H9 (cell line): ENCODE measurements at regions not wholly inside any gene's neighbourhood (a gene's known extent, or its start where the extent isn't known, plus 50 kb on each side); places are given as distances from the start of the nearest gene placed in this dataset.

Experiments used
- DNase-seq: peaks from one replicate; pipeline ENCODE4 v3.0.0-alpha.2; 2017
- H2AFZ ChIP-seq: one replicate; pipeline ENCODE4 v1.6.1; 2013; ENCODE audit warnings: mild to moderate bottlenecking, low read length, control low read depth, moderate library complexity
- H2AK5ac ChIP-seq: 2 replicates; pipeline ENCODE4 v1.6.1; 2013; ENCODE audit warnings: low read length, control low read depth, mixed read lengths; ENCODE audit not compliant: insufficient read length
- H2BK120ac ChIP-seq: one replicate; pipeline ENCODE4 v1.6.1; 2013; ENCODE audit warnings: low read depth, mild to moderate bottlenecking, low read length, control low read depth, inconsistent platforms; ENCODE audit not compliant: poor library complexity, severe bottlenecking
- H2BK12ac ChIP-seq: 2 replicates; pipeline ENCODE4 v1.6.1; 2013; ENCODE audit warnings: low read length, control low read depth, mixed read lengths, low read depth; ENCODE audit not compliant: insufficient read length
- H2BK15ac ChIP-seq: 2 replicates; pipeline ENCODE4 v1.6.1; 2013; ENCODE audit warnings: low read depth, low read length, control low read depth
- H2BK20ac ChIP-seq: one replicate; pipeline ENCODE4 v1.6.1; 2013; ENCODE audit warnings: low read depth, mild to moderate bottlenecking, low read length, control low read depth, inconsistent platforms; ENCODE audit not compliant: poor library complexity, severe bottlenecking
- H2BK5ac ChIP-seq: 2 replicates; pipeline ENCODE4 v1.6.1; 2013; ENCODE audit warnings: low read length, control low read depth, mixed read lengths; ENCODE audit not compliant: insufficient read length
- H3K14ac ChIP-seq: 2 replicates; pipeline ENCODE4 v1.6.1; 2013; ENCODE audit warnings: low read length, control low read depth; ENCODE audit not compliant: insufficient read depth
- H3K18ac ChIP-seq: 2 replicates; pipeline ENCODE4 v1.6.1; 2013; ENCODE audit warnings: low read depth, mild to moderate bottlenecking, mixed read lengths, low read length, control low read depth; ENCODE audit not compliant: insufficient read length
- H3K23ac ChIP-seq: 2 replicates; pipeline ENCODE4 v1.6.1; 2013; ENCODE audit warnings: low read length, control low read depth, mixed read lengths, low read depth; ENCODE audit not compliant: insufficient read length
- H3K23me2 ChIP-seq: 2 replicates; pipeline ENCODE4 v1.6.1; 2013; ENCODE audit warnings: low read depth, mild to moderate bottlenecking, mixed read lengths, low read length, control low read depth; ENCODE audit not compliant: insufficient read length, poor library complexity, severe bottlenecking
- H3K27ac ChIP-seq: 2 replicates; pipeline ENCODE4 v1.5.1; 2013; ENCODE audit warnings: low read length, control low read depth, mixed read lengths, low read depth; ENCODE audit not compliant: insufficient read length
- H3K27me3 ChIP-seq: 2 replicates; pipeline ENCODE4 v1.6.1; 2013; ENCODE audit warnings: low read length, control low read depth, inconsistent platforms; ENCODE audit not compliant: insufficient read depth
- H3K4ac ChIP-seq: 2 replicates; pipeline ENCODE4 v1.6.1; 2013; ENCODE audit warnings: low read depth, mild to moderate bottlenecking, control low read depth, inconsistent platforms, low read length, moderate library complexity
- H3K4me1 ChIP-seq: 2 replicates; pipeline ENCODE4 v1.6.1; 2013; ENCODE audit warnings: low read length, control low read depth, inconsistent platforms; ENCODE audit not compliant: insufficient read depth
- H3K4me2 ChIP-seq: 2 replicates; pipeline ENCODE4 v1.6.1; 2013; ENCODE audit warnings: low read length, control low read depth, mixed read lengths; ENCODE audit not compliant: insufficient read length, insufficient read depth
- H3K56ac ChIP-seq: 2 replicates; pipeline ENCODE4 v1.6.1; 2013; ENCODE audit warnings: low read depth, mild to moderate bottlenecking, mixed read lengths, low read length, control low read depth; ENCODE audit not compliant: insufficient read length
- H3K79me1 ChIP-seq: 2 replicates; pipeline ENCODE4 v1.6.1; 2013; ENCODE audit warnings: low read depth, mild to moderate bottlenecking, moderate library complexity, low read length, control low read depth, inconsistent platforms; ENCODE audit not compliant: insufficient read depth, poor library complexity, severe bottlenecking
- H3K79me2 ChIP-seq: 2 replicates; pipeline ENCODE4 v1.6.1; 2013; ENCODE audit warnings: low read length, control low read depth, inconsistent platforms; ENCODE audit not compliant: insufficient read depth
- H3K9ac ChIP-seq: 2 replicates; pipeline ENCODE4 v1.6.1; 2013; ENCODE audit warnings: low read length, control low read depth, mixed read lengths; ENCODE audit not compliant: insufficient read length; ENCODE audit errors: extremely low read depth
- H3K9me3 ChIP-seq: one replicate; pipeline ENCODE4 v1.6.1; 2013; ENCODE audit warnings: low read depth, low read length, inconsistent platforms; ENCODE audit not compliant: control insufficient read depth
- H3T11ph ChIP-seq: one replicate; pipeline ENCODE4 v1.6.1; 2013; ENCODE audit warnings: mild to moderate bottlenecking, low read length, control low read depth, inconsistent platforms
- H4K20me1 ChIP-seq: one replicate; pipeline ENCODE4 v1.6.1; 2013; ENCODE audit not compliant: control insufficient read depth, insufficient read length, insufficient read depth
- H4K5ac ChIP-seq: 2 replicates; pipeline ENCODE4 v1.6.1; 2013; ENCODE audit warnings: low read depth, mild to moderate bottlenecking, mixed read lengths, low read length, control low read depth; ENCODE audit not compliant: insufficient read length
- H4K8ac ChIP-seq: replicated peaks from 2 replicates; pipeline ENCODE4 v1.6.1; 2013; ENCODE audit warnings: low read length, control low read depth, mixed read lengths, low read depth; ENCODE audit not compliant: insufficient read length
- H4K91ac ChIP-seq: 2 replicates; pipeline ENCODE4 v1.6.1; 2013; ENCODE audit warnings: low read depth, mild to moderate bottlenecking, moderate library complexity, mixed read lengths, low read length, control low read depth; ENCODE audit not compliant: insufficient read length
- H3K27ac Mint-ChIP-seq, 3 experiments: 2 replicates in 2 of 3; 3 replicates in 1 of 3; pipeline ENCODE4 v1.8.0; 2020 to 2021; ENCODE audit warnings: mixed read lengths in 3 of 3, mild to moderate bottlenecking in 1 of 3, moderate library complexity in 1 of 3
- H3K27me3 Mint-ChIP-seq: 2 replicates; pipeline ENCODE4 v1.8.0; 2021; ENCODE audit warnings: low read depth, mild to moderate bottlenecking, moderate library complexity, mixed read lengths
- H3K36me3 Mint-ChIP-seq, 3 experiments: 2 replicates in 2 of 3; 3 replicates in 1 of 3; pipeline ENCODE4 v1.8.0; 2020 to 2021; ENCODE audit warnings: low read depth in 3 of 3, mixed read lengths in 3 of 3; ENCODE audit not compliant: insufficient read depth in 1 of 3
- H3K4me1 Mint-ChIP-seq, 2 experiments: 2 replicates each; pipeline ENCODE4 v1.8.0; 2020; ENCODE audit warnings: mixed read lengths in 2 of 2
- H3K4me3 Mint-ChIP-seq, 2 experiments: 2 replicates in 1 of 2; 3 replicates in 1 of 2; pipeline ENCODE4 v1.8.0; 2020 to 2021; ENCODE audit warnings: mild to moderate bottlenecking in 2 of 2, mixed read lengths in 2 of 2, moderate library complexity in 1 of 2
- H3K9me3 Mint-ChIP-seq, 2 experiments: 2 replicates in 1 of 2; 3 replicates in 1 of 2; pipeline ENCODE4 v1.8.0; 2020; ENCODE audit warnings: mild to moderate bottlenecking in 2 of 2, mixed read lengths in 2 of 2, moderate library complexity in 1 of 2
- CTCF ChIP-seq: fragments of 200-600 bp; sonication (generic); conservative IDR thresholded peaks from 3 replicates; pipeline ENCODE4 v1.8.0; 2021; ENCODE audit warnings: antibody characterized with exemption, mild to moderate bottlenecking
- WGBS: extraction: QIAGEN DNeasy Blood & Tissue Kit; methylation state at CpG from one replicate; pipeline ENCODE4 v1.1.7; 2013; ENCODE audit warnings: missing lambda C conversion rate, low lambda C conversion rate, mixed read lengths; ENCODE audit not compliant: insufficient read length; ENCODE audit errors: extremely low coverage; 5-methylcytosine and 5-hydroxymethylcytosine counted together

DNA sequence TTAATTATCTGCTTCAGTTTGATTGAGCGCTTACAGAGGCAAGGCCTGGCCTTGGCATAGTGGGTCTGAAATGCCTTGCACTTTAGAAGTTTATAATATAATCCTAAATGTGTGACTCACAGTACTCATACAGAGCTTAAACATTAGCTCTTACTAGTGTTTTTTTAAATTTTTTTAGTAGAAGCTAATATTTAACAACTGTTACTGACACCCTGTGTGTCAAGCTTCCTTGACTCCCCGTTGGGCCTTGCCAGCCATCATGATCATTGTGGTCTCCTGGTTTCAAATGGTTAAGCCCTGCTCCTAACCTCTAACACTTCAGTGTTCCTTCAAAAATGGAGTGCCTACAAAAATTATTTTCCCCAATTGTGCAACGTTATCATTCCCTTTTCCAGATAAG is 126.9 kb downstream of the GALC start:
- Histone ChIP-seq H2AK5ac (no peak overlapping the region), H4K20me1 (no peaks in the 10 kb centered on the region), H3K4me1 (no peaks in the 10 kb centered on the region), H3K27me3 (no peaks in the 10 kb centered on the region), H4K91ac (no peak overlapping the region), H3K9ac (no peak overlapping the region), H2BK15ac (no peak overlapping the region), H2BK12ac (no peak overlapping the region), H3K79me1 (no peaks in the 10 kb centered on the region), H3K27ac (no peak overlapping the region), H2BK20ac (no peak overlapping the region), H3T11ph (no peak overlapping the region), H3K23ac (no peak overlapping the region), H2BK5ac (no peak overlapping the region), H3K9me3 (no peaks in the 10 kb centered on the region), H3K56ac (no peak overlapping the region), H2AFZ (no peak overlapping the region), H3K4me2 (no peak overlapping the region), H3K23me2 (no peaks in the 10 kb centered on the region), H4K8ac (no peak overlapping the region), H3K79me2 (no peaks in the 10 kb centered on the region), H3K4ac (no peak overlapping the region), H3K14ac (no peak overlapping the region), H2BK120ac (no peak overlapping the region), H3K18ac (no peak overlapping the region), H4K5ac (no peak overlapping the region)
- Mint-ChIP-seq H3K36me3 (no peaks in the 10 kb centered on the region), H3K4me1 (no peaks in the 10 kb centered on the region), H3K27ac (no peak overlapping the region), H3K9me3 (no peaks in the 10 kb centered on the region; a peak in 1 of 5 replicates), H3K4me3 (no peak overlapping the region), H3K27me3 (no peaks in the 10 kb centered on the region; the same call in none of the 2 replicates)
- no peak for DNase-seq
- TF ChIP-seq CTCF: no peak
- no CpG with 5 or more reads among the region's 3 CpGs for WGBS
